ENCODE measurements at regions not wholly inside any gene's neighbourhood (a gene's known extent, or its start where the extent isn't known, plus 50 kb on each side); places are given as distances from the start of the nearest gene placed in this dataset.
"Not testable (repeated sequence)": the region's sequence is repeated elsewhere in the genome, so short reads cannot be mapped to it uniquely, and the experiment has no call there.

GRCh38 chr14:71365361-71365760, 458.1 kb downstream of the PCNX1 start:
- no peak for DNase-seq

- no peak for DNase-seq
These were observed 459.6 kb downstream of the PCNX1 start for GRCh38 chr14:71366861-71367260.

- no peak for DNase-seq
These were observed 464.6 kb downstream of the PCNX1 start for GRCh38 chr14:71371711-71372396.

- DNase-seq = no peak
These were observed 465.2 kb downstream of the PCNX1 start for GRCh38 chr14:71372411-71372838.

- no peak for DNase-seq
These were observed 466.5 kb downstream of the PCNX1 start for GRCh38 chr14:71373773-71374172.

- no peak for DNase-seq
These were observed 467.7 kb downstream of the PCNX1 start for GRCh38 chr14:71374989-71375388.

- DNase-seq = no peak
These were observed 469.8 kb downstream of the PCNX1 start for GRCh38 chr14:71377099-71377498.

GRCh38 chr14:71380271-71380670, 473.0 kb downstream of the PCNX1 start:
- no peak for DNase-seq

GRCh38 chr14:71381814-71382213, 474.6 kb downstream of the PCNX1 start:
- DNase-seq = no peak

- no peak for DNase-seq
These were observed 475.1 kb downstream of the PCNX1 start for GRCh38 chr14:71382315-71382714.

GRCh38 chr14:71383510-71383909, 476.3 kb downstream of the PCNX1 start:
- no peak for DNase-seq

GRCh38 chr14:71384007-71384845, 477.0 kb downstream of the PCNX1 start:
- no peak for DNase-seq

- no peak for DNase-seq
These were observed 480.5 kb downstream of the PCNX1 start for GRCh38 chr14:71387753-71388152.

- no peak for DNase-seq
These were observed 481.1 kb downstream of the PCNX1 start for GRCh38 chr14:71388336-71388735.

GRCh38 chr14:71388862-71389261, 481.6 kb downstream of the PCNX1 start:
- DNase-seq = no peak

- DNase-seq = no peak
These were observed 487.1 kb downstream of the PCNX1 start for GRCh38 chr14:71394386-71394785.

GRCh38 chr14:71395151-71395604, 487.9 kb downstream of the PCNX1 start:
- no peak for DNase-seq

GRCh38 chr14:71395636-71396035, 488.4 kb downstream of the PCNX1 start:
- no peak for DNase-seq

GRCh38 chr14:71396050-71396677, 488.9 kb downstream of the PCNX1 start:
- no peak for DNase-seq

GRCh38 chr14:71397371-71397770, 490.1 kb downstream of the PCNX1 start:
- DNase-seq = no peak

GRCh38 chr14:71398450-71398849, 491.2 kb downstream of the PCNX1 start:
- no peak for DNase-seq

- no peak for DNase-seq
These were observed 491.8 kb downstream of the PCNX1 start for GRCh38 chr14:71399057-71399487.

GRCh38 chr14:71400871-71401321, 493.6 kb downstream of the PCNX1 start:
- no peak for DNase-seq

GRCh38 chr14:71402415-71402814, 495.2 kb downstream of the PCNX1 start:
- not testable (repeated sequence) for DNase-seq
